Liver (tissue), 8 donors: ENCODE measurements at regions not wholly inside any gene's neighbourhood (a gene's known extent, or its start where the extent isn't known, plus 50 kb on each side); places are given as distances from the start of the nearest gene placed in this dataset.

ENCODE experiments used
- DNase-seq: peaks from one replicate; pipeline ENCODE4 v3.0.0-alpha.2; 2017; ENCODE audit warnings: low spot score
- H3K27ac ChIP-seq, 2 donors: one replicate each; pipeline ENCODE4 v1.7.0; 2013; ENCODE audit warnings: inconsistent platforms in 2 of 2, low read length in 2 of 2, control low read depth in 1 of 2, low read depth in 1 of 2, mild to moderate bottlenecking in 1 of 2
- H3K27me3 ChIP-seq, 4 donors: one replicate each; pipeline versions ENCODE4 v1.6.1 to v1.7.0; 2013; ENCODE audit warnings: low read length in 3 of 4, inconsistent platforms in 1 of 4, mild to moderate bottlenecking in 1 of 4, moderate library complexity in 1 of 4; ENCODE audit not compliant: control insufficient read depth in 4 of 4, insufficient read depth in 4 of 4
- H3K36me3 ChIP-seq, 4 donors: one replicate each; pipeline versions ENCODE4 v1.6.1 to v1.7.0; 2013; ENCODE audit warnings: low read length in 3 of 4, mild to moderate bottlenecking in 3 of 4, low read depth in 1 of 4, moderate library complexity in 1 of 4; ENCODE audit not compliant: control insufficient read depth in 4 of 4, insufficient read depth in 3 of 4
- H3K4me1 ChIP-seq, 4 donors: one replicate each; pipeline versions ENCODE4 v1.6.1 to v1.7.0; 2013; ENCODE audit warnings: low read length in 3 of 4, mild to moderate bottlenecking in 3 of 4, moderate library complexity in 1 of 4; ENCODE audit not compliant: control insufficient read depth in 4 of 4, insufficient read depth in 4 of 4
- H3K4me3 ChIP-seq, 3 donors: one replicate each; pipeline versions ENCODE4 v1.6.1 to v1.7.0; 2013; ENCODE audit warnings: low read length in 3 of 3, control low read depth in 1 of 3, low read depth in 1 of 3, mild to moderate bottlenecking in 1 of 3
- H3K9ac ChIP-seq, 2 donors: one replicate each; pipeline ENCODE4 v1.7.0; 2013; ENCODE audit warnings: low read length in 2 of 2, mild to moderate bottlenecking in 2 of 2, moderate library complexity in 2 of 2, control low read depth in 1 of 2, low read depth in 1 of 2
- H3K9me3 ChIP-seq, 4 donors: one replicate each; pipeline versions ENCODE4 v1.6.1 to v1.7.0; 2013; ENCODE audit warnings: low read length in 3 of 4; ENCODE audit not compliant: control insufficient read depth in 4 of 4
- EGR1 ChIP-seq, 2 donors: IDR thresholded peaks; 2 replicates each; pipeline ENCODE4 v1.6.1; 2016 to 2018; ENCODE audit warnings: antibody characterized with exemption in 2 of 2, low read depth in 2 of 2
- FOXA1 ChIP-seq: IDR thresholded peaks from 2 replicates; pipeline ENCODE4 v1.6.1; 2016; ENCODE audit warnings: antibody characterized with exemption
- HNF4G ChIP-seq: IDR thresholded peaks from 2 replicates; pipeline ENCODE4 v1.6.1; 2016; ENCODE audit warnings: antibody characterized with exemption
- JUND ChIP-seq, 2 donors: IDR thresholded peaks; 2 replicates each; pipeline ENCODE4 v1.6.1; 2016; ENCODE audit warnings: antibody characterized with exemption in 2 of 2
- NR2F2 ChIP-seq: IDR thresholded peaks from 2 replicates; pipeline ENCODE4 v1.6.1; 2016; ENCODE audit warnings: antibody characterized with exemption
- RAD21 ChIP-seq, 2 donors: IDR thresholded peaks; 2 replicates each; pipeline ENCODE4 v1.6.1; 2016; ENCODE audit warnings: antibody characterized with exemption in 2 of 2, mild to moderate bottlenecking in 2 of 2
- REST ChIP-seq: IDR thresholded peaks from 2 replicates; pipeline ENCODE4 v1.6.1; 2016; ENCODE audit warnings: antibody characterized with exemption, mild to moderate bottlenecking
- RXRA ChIP-seq, 2 donors: IDR thresholded peaks; 2 replicates each; pipeline ENCODE4 v1.6.1; 2017 to 2018; ENCODE audit warnings: antibody characterized with exemption in 2 of 2, mild to moderate bottlenecking in 1 of 2
- SP1 ChIP-seq: IDR thresholded peaks from 2 replicates; pipeline ENCODE4 v1.6.1; 2018; ENCODE audit warnings: antibody characterized with exemption, mild to moderate bottlenecking
- TAF1 ChIP-seq: conservative IDR thresholded peaks from 2 replicates; pipeline ENCODE4 v1.6.1; 2016; ENCODE audit warnings: antibody characterized with exemption, mild to moderate bottlenecking
- YY1 ChIP-seq: IDR thresholded peaks from 2 replicates; pipeline ENCODE4 v1.6.1; 2016; ENCODE audit warnings: antibody characterized with exemption, mild to moderate bottlenecking
- WGBS: extraction: QIAGEN DNeasy Blood & Tissue Kit; methylation state at CpG from one replicate; pipeline ENCODE4 v1.1.7; 2013; 5-methylcytosine and 5-hydroxymethylcytosine counted together
- TF ChIP-seq, protein P1 (sequence below): IDR thresholded peaks from 2 replicates; pipeline ENCODE4 v1.6.1; 2016; ENCODE audit warnings: antibody characterized with exemption
- TF ChIP-seq, protein P2 (sequence below): fragments of 150-350 bp; IDR thresholded peaks from 2 replicates; pipeline ENCODE4 v1.5.1; 2017; ENCODE audit warnings: improper control_type of control experiment, low read depth, low read length; ENCODE audit not compliant: missing input control
- donor health status: healthy.
- donor health status: healthy.
- donor health status: healthy.
- donor health status: healthy.
- donor health status: healthy.

- TF ChIP-seq EGR1 (IDR thresholded peaks at IDR 0.05; ENCODE audit: low read depth in 2 of 2), result no peak
- TF ChIP-seq RXRA (IDR thresholded peaks at IDR 0.05), result no peak
- no peak for TF ChIP-seq YY1
- no peak for TF ChIP-seq FOXA1
Measured at GRCh38 chr4:188812644-188813043, 673.4 kb downstream of the TRIML1 start (continued).

DNA sequence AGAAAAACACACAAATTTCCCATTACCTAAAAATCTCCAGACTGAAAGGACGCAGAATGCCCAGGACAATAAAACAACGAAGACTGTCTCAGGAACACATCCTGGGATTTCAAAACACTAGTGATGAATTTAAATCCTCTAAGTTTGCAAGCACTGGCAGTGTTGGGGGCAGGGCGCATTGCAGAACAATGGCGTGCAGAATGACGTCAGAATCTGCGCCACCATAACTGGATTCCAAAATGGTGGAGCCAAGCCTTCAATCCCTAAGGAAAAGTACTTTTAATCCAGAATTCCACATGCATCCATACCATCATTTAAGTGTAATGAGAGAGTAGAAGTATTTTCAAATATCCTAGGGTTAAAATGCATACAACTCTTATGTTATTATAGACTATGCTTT is 679.1 kb downstream of the TRIML1 start:
- no peak overlapping the region for H3K4me3 ChIP-seq
- H3K27ac ChIP-seq, result no peak overlapping the region
- DNase-seq, result no peak
- WGBS, result 85% methylated on average over 6 of the region's 6 CpGs
- no peak overlapping the region for H3K9ac ChIP-seq
- TF ChIP-seq REST, result no peak
- TF ChIP-seq FOXA1, result no peak
- no peak for TF ChIP-seq NR2F2
- H3K4me1 ChIP-seq, result no peaks in the 10 kb centered on the region
- no peaks in the 10 kb centered on the region for H3K36me3 ChIP-seq
- no peaks in the 10 kb centered on the region for H3K9me3 ChIP-seq
- H3K27me3 ChIP-seq, result no peaks in the 10 kb centered on the region

DNA sequence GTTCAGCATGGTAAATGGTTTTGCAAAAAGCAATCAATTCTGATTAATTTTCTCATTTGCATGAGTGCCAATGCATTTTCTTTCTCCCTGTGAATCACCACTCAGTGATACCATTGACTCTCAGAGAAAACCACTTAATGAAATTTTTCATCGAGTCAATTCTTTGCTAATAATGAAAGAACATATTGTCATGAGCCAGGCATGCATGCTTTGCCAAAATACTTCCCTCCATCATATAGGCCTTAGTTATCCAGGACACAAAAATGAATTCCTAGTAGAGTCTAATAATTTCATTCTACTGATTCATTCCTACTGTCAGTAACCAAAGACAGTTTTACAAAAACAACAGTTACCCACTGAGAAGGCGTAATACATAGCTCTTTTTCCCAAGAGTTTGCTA is 680.0 kb downstream of the TRIML1 start:
- 70% methylated on average over 2 of the region's 2 CpGs for WGBS
- H3K9ac ChIP-seq, result no peak overlapping the region
- DNase-seq, result no peak
- H3K36me3 ChIP-seq, result no peaks in the 10 kb centered on the region
- TF ChIP-seq, protein P1, sequence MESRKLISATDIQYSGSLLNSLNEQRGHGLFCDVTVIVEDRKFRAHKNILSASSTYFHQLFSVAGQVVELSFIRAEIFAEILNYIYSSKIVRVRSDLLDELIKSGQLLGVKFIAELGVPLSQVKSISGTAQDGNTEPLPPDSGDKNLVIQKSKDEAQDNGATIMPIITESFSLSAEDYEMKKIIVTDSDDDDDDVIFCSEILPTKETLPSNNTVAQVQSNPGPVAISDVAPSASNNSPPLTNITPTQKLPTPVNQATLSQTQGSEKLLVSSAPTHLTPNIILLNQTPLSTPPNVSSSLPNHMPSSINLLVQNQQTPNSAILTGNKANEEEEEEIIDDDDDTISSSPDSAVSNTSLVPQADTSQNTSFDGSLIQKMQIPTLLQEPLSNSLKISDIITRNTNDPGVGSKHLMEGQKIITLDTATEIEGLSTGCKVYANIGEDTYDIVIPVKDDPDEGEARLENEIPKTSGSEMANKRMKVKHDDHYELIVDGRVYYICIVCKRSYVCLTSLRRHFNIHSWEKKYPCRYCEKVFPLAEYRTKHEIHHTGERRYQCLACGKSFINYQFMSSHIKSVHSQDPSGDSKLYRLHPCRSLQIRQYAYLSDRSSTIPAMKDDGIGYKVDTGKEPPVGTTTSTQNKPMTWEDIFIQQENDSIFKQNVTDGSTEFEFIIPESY, result no peak
- TF ChIP-seq EGR1 (IDR thresholded peaks at IDR 0.05; ENCODE audit: low read depth in 2 of 2) (no peak), NR2F2 (no peak), SP1 (no peak), FOXA1 (no peak), HNF4G (no peak), TAF1 (no peak), JUND (IDR thresholded peaks at IDR 0.05) (no peak), RXRA (IDR thresholded peaks at IDR 0.05) (no peak), RAD21 (IDR thresholded peaks at IDR 0.05) (no peak)
- TF ChIP-seq, protein P2, sequence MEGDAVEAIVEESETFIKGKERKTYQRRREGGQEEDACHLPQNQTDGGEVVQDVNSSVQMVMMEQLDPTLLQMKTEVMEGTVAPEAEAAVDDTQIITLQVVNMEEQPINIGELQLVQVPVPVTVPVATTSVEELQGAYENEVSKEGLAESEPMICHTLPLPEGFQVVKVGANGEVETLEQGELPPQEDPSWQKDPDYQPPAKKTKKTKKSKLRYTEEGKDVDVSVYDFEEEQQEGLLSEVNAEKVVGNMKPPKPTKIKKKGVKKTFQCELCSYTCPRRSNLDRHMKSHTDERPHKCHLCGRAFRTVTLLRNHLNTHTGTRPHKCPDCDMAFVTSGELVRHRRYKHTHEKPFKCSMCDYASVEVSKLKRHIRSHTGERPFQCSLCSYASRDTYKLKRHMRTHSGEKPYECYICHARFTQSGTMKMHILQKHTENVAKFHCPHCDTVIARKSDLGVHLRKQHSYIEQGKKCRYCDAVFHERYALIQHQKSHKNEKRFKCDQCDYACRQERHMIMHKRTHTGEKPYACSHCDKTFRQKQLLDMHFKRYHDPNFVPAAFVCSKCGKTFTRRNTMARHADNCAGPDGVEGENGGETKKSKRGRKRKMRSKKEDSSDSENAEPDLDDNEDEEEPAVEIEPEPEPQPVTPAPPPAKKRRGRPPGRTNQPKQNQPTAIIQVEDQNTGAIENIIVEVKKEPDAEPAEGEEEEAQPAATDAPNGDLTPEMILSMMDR, result no peak
- H3K27me3 ChIP-seq, result no peaks in the 10 kb centered on the region
- no peaks in the 10 kb centered on the region for H3K9me3 ChIP-seq
- no peak overlapping the region for H3K4me3 ChIP-seq
- H3K4me1 ChIP-seq, result no peaks in the 10 kb centered on the region
- H3K27ac ChIP-seq, result no peak overlapping the region
